ENCODE measurements at regions not wholly inside any gene's neighbourhood (a gene's known extent, or its start where the extent isn't known, plus 50 kb on each side); places are given as distances from the start of the nearest gene placed in this dataset.

GRCh38 chr10:3238115-3238871 is 65.7 kb upstream of the PITRM1 start:
- Histone ChIP-seq H3K27ac (no peak overlapping the region), H3K4me3 (no peak overlapping the region), H3K9me3 (ENCODE audit: low read depth, low read length) (no peaks in the 10 kb centered on the region), H3K36me3 (ENCODE audit: insufficient read depth, low read length) (no peaks in the 10 kb centered on the region), H3K9ac (ENCODE audit: insufficient read length) (no peak overlapping the region)
- TF ChIP-seq FOXP2 (optimal IDR thresholded peaks at IDR 0.05; ENCODE audit: control extremely low read depth, extremely low read length, insufficient read depth) (no peak), POLR2AphosphoS5 (IDR thresholded peaks at IDR 0.05; ENCODE audit: borderline replicate concordance, low read depth, low read length) (no peak), EZH2 (IDR thresholded peaks at IDR 0.05) (no peak)
- no peak for DNase-seq (ENCODE audit: low read depth, low spot score)

- TF ChIP-seq FOXP2 (optimal IDR thresholded peaks at IDR 0.05; ENCODE audit: control extremely low read depth, extremely low read length, insufficient read depth) = no peak
- TF ChIP-seq POLR2AphosphoS5 (IDR thresholded peaks at IDR 0.05; ENCODE audit: borderline replicate concordance, low read depth, low read length) = no peak
- no peak overlapping the region for H3K27ac ChIP-seq
- no peak for DNase-seq (ENCODE audit: low read depth, low spot score)
Observed at GRCh38 chr10:3237530-3237929, 64.9 kb upstream of the PITRM1 start.

GRCh38 chr10:3236644-3237404 is 64.2 kb upstream of the PITRM1 start:
- H3K9me3 ChIP-seq (ENCODE audit: low read depth, low read length) = no peaks in the 10 kb centered on the region
- no peak for DNase-seq (ENCODE audit: low read depth, low spot score)
- no peak overlapping the region for H3K9ac ChIP-seq (ENCODE audit: insufficient read length)
- TF ChIP-seq EZH2 (IDR thresholded peaks at IDR 0.05) (no peak), FOXP2 (optimal IDR thresholded peaks at IDR 0.05; ENCODE audit: control extremely low read depth, extremely low read length, insufficient read depth) (no peak), POLR2AphosphoS5 (IDR thresholded peaks at IDR 0.05; ENCODE audit: borderline replicate concordance, low read depth, low read length) (no peak)
- no peak overlapping the region for H3K27ac ChIP-seq
- no peaks in the 10 kb centered on the region for H3K36me3 ChIP-seq (ENCODE audit: insufficient read depth, low read length)
- H3K4me3 ChIP-seq = no peak overlapping the region

More at GRCh38 chr10:3237530-3237929, 64.9 kb upstream of the PITRM1 start:
- Histone ChIP-seq H3K9me3 (ENCODE audit: low read depth, low read length) (no peaks in the 10 kb centered on the region), H3K4me3 (no peak overlapping the region), H3K9ac (ENCODE audit: insufficient read length) (no peak overlapping the region), H3K36me3 (ENCODE audit: insufficient read depth, low read length) (no peaks in the 10 kb centered on the region)

GRCh38 chr10:3235996-3236510 is 63.5 kb upstream of the PITRM1 start:
- Histone ChIP-seq H3K9ac (ENCODE audit: insufficient read length) (no peak overlapping the region), H3K9me3 (ENCODE audit: low read depth, low read length) (no peaks in the 10 kb centered on the region), H3K27ac (no peak overlapping the region), H3K4me3 (no peak overlapping the region), H3K36me3 (ENCODE audit: insufficient read depth, low read length) (no peaks in the 10 kb centered on the region)
- DNase-seq (ENCODE audit: low read depth, low spot score) = no peak
- no peak for TF ChIP-seq POLR2AphosphoS5 (IDR thresholded peaks at IDR 0.05; ENCODE audit: borderline replicate concordance, low read depth, low read length)
- TF ChIP-seq FOXP2 (optimal IDR thresholded peaks at IDR 0.05; ENCODE audit: control extremely low read depth, extremely low read length, insufficient read depth) = no peak
- no peak for TF ChIP-seq EZH2 (IDR thresholded peaks at IDR 0.05)

GRCh38 chr10:3235395-3235794 is 62.8 kb upstream of the PITRM1 start:
- Histone ChIP-seq H3K9me3 (ENCODE audit: low read depth, low read length) (no peaks in the 10 kb centered on the region), H3K36me3 (ENCODE audit: insufficient read depth, low read length) (no peaks in the 10 kb centered on the region), H3K9ac (ENCODE audit: insufficient read length) (no peak overlapping the region), H3K4me3 (no peak overlapping the region), H3K27ac (no peak overlapping the region)
- no peak for DNase-seq (ENCODE audit: low read depth, low spot score)
- TF ChIP-seq POLR2AphosphoS5 (IDR thresholded peaks at IDR 0.05; ENCODE audit: borderline replicate concordance, low read depth, low read length) = no peak
- no peak for TF ChIP-seq EZH2 (IDR thresholded peaks at IDR 0.05)

- no peak overlapping the region for H3K4me3 ChIP-seq
- no peak overlapping the region for H3K27ac ChIP-seq
- H3K36me3 ChIP-seq (ENCODE audit: insufficient read depth, low read length) = no peaks in the 10 kb centered on the region
- TF ChIP-seq FOXP2 (optimal IDR thresholded peaks at IDR 0.05; ENCODE audit: control extremely low read depth, extremely low read length, insufficient read depth) (no peak), POLR2AphosphoS5 (IDR thresholded peaks at IDR 0.05; ENCODE audit: borderline replicate concordance, low read depth, low read length) (no peak), EZH2 (IDR thresholded peaks at IDR 0.05) (no peak)
- no peak for DNase-seq (ENCODE audit: low read depth, low spot score)
- H3K9ac ChIP-seq (ENCODE audit: insufficient read length) = no peak overlapping the region
- no peaks in the 10 kb centered on the region for H3K9me3 ChIP-seq (ENCODE audit: low read depth, low read length)
Observed at GRCh38 chr10:3233486-3233990, 61.0 kb upstream of the PITRM1 start.

- TF ChIP-seq POLR2AphosphoS5 (IDR thresholded peaks at IDR 0.05; ENCODE audit: borderline replicate concordance, low read depth, low read length) = no peak
- TF ChIP-seq FOXP2 (optimal IDR thresholded peaks at IDR 0.05; ENCODE audit: control extremely low read depth, extremely low read length, insufficient read depth) = no peak
- Histone ChIP-seq H3K36me3 (ENCODE audit: insufficient read depth, low read length) (no peaks in the 10 kb centered on the region), H3K9ac (ENCODE audit: insufficient read length) (no peak overlapping the region), H3K4me3 (no peak overlapping the region), H3K9me3 (ENCODE audit: low read depth, low read length) (no peaks in the 10 kb centered on the region), H3K27ac (no peak overlapping the region)
- no peak for DNase-seq (ENCODE audit: low read depth, low spot score)
Observed at GRCh38 chr10:3231951-3232730, 59.6 kb upstream of the PITRM1 start.

GRCh38 chr10:3229815-3230214 is 57.2 kb upstream of the PITRM1 start:
- Histone ChIP-seq H3K36me3 (ENCODE audit: insufficient read depth, low read length) (no peaks in the 10 kb centered on the region), H3K9me3 (ENCODE audit: low read depth, low read length) (no peaks in the 10 kb centered on the region), H3K4me3 (no peak overlapping the region), H3K9ac (ENCODE audit: insufficient read length) (no peak overlapping the region), H3K27ac (no peak overlapping the region)
- DNase-seq (ENCODE audit: low read depth, low spot score) = no peak
- no peak for TF ChIP-seq POLR2AphosphoS5 (IDR thresholded peaks at IDR 0.05; ENCODE audit: borderline replicate concordance, low read depth, low read length)
- no peak for TF ChIP-seq FOXP2 (optimal IDR thresholded peaks at IDR 0.05; ENCODE audit: control extremely low read depth, extremely low read length, insufficient read depth)
- TF ChIP-seq EZH2 (IDR thresholded peaks at IDR 0.05) = no peak
